GM23338 (cell line): ENCODE measurements at regions not wholly inside any gene's neighbourhood (a gene's known extent, or its start where the extent isn't known, plus 50 kb on each side); places are given as distances from the start of the nearest gene placed in this dataset.

ENCODE experiments used
- CREB1 ChIP-seq: fragments of 250-450 bp; sonication (Bioruptor Pico); IDR thresholded peaks from 2 replicates; pipeline ENCODE4 v1.5.0; 2020; ENCODE audit warnings: low read depth, mild to moderate bottlenecking, moderate library complexity
- ETS1 ChIP-seq: IDR thresholded peaks from 2 replicates; pipeline ENCODE4 v1.6.1; 2016; ENCODE audit warnings: antibody characterized with exemption
- EZH2 ChIP-seq: fragments of 200-600 bp; sonication (generic); IDR thresholded peaks from one replicate; pipeline ENCODE4 v1.8.0; 2017; ENCODE audit warnings: antibody characterized with exemption, mild to moderate bottlenecking, low read depth; ENCODE audit not compliant: unreplicated experiment
- EZH2phosphoT487 ChIP-seq: fragments of 200-600 bp; sonication (generic); IDR thresholded peaks from one replicate; pipeline ENCODE4 v1.8.1; 2018; ENCODE audit warnings: antibody characterized with exemption; ENCODE audit not compliant: unreplicated experiment
- NANOG ChIP-seq: IDR thresholded peaks from 2 replicates; pipeline ENCODE4 v1.6.1; 2016; ENCODE audit warnings: antibody characterized with exemption, borderline replicate concordance
- POLR2AphosphoS5 ChIP-seq: IDR thresholded peaks from 2 replicates; pipeline ENCODE4 v1.6.1; 2016; ENCODE audit warnings: antibody characterized with exemption, low read depth
- REST ChIP-seq: IDR thresholded peaks from one replicate; pipeline ENCODE4 v1.6.1; 2018; ENCODE audit warnings: antibody characterized with exemption; ENCODE audit not compliant: unreplicated experiment
- STAT1 ChIP-seq: IDR thresholded peaks from one replicate; pipeline ENCODE4 v1.6.1; 2016; ENCODE audit warnings: antibody characterized with exemption; ENCODE audit not compliant: unreplicated experiment
- TF ChIP-seq, protein P1 (sequence below), 2 experiments: fragments of 200-600 bp in 1 of 2; sonication (generic) in 1 of 2; conservative IDR thresholded peaks; 2 replicates each; pipeline versions ENCODE4 v1.5.1 to v1.6.1; 2016 to 2017; ENCODE audit warnings: antibody characterized with exemption in 2 of 2, low read depth in 2 of 2, mild to moderate bottlenecking in 2 of 2, moderate library complexity in 1 of 2

DNA sequence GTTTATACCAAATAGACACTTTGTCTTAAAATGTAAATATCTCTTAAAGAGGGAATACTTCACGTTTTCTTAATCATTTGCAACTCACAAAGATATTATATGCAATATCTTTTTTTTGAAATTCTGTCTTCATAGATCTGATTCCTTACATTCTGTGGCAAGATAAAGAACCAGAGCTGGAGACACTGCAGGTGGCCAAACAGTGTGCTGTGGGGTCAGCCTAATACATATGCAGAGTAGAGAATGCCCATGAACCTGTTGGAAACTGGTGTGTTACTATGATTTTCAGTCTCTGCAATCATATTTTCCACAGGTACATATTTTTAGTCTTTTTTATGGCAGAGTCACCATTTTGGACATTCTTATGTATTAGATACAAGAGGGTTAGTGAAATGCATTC is 229.6 kb upstream of the CHST9 start:
- TF ChIP-seq, protein P1, sequence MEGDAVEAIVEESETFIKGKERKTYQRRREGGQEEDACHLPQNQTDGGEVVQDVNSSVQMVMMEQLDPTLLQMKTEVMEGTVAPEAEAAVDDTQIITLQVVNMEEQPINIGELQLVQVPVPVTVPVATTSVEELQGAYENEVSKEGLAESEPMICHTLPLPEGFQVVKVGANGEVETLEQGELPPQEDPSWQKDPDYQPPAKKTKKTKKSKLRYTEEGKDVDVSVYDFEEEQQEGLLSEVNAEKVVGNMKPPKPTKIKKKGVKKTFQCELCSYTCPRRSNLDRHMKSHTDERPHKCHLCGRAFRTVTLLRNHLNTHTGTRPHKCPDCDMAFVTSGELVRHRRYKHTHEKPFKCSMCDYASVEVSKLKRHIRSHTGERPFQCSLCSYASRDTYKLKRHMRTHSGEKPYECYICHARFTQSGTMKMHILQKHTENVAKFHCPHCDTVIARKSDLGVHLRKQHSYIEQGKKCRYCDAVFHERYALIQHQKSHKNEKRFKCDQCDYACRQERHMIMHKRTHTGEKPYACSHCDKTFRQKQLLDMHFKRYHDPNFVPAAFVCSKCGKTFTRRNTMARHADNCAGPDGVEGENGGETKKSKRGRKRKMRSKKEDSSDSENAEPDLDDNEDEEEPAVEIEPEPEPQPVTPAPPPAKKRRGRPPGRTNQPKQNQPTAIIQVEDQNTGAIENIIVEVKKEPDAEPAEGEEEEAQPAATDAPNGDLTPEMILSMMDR (conservative IDR thresholded peaks at IDR 0.05; ENCODE audit: low read depth in 2 of 2) = no peak
- no peak for TF ChIP-seq EZH2phosphoT487
- TF ChIP-seq POLR2AphosphoS5 = no peak
- no peak for TF ChIP-seq REST
- no peak for TF ChIP-seq STAT1
- TF ChIP-seq EZH2 = no peak
- no peak for TF ChIP-seq NANOG
- TF ChIP-seq CREB1 (CRISPR knock-in tag) = no peak
- TF ChIP-seq ETS1 = no peak
